ENCODE measurements at regions not wholly inside any gene's neighbourhood (a gene's known extent, or its start where the extent isn't known, plus 50 kb on each side); places are given as distances from the start of the nearest gene placed in this dataset.

DNA sequence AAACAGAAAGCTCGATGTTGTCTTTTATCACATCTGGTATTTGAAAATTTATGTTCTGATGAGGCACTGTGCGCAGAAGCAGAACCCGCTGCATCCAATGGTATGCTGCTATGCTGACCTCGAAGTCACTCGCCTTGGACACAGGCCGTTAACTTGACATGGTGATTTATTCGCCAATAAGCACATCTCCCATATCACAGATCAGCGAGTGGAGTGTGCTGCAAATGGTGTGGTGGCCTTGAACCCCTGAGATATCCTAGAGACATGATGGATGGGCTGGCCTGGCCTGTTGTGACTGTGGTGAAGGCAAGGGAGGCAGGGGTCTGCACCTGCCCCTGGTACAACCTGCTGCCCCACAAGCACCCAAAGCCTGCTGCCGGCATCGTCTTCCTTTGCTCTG lies 175.4 kb upstream of the FRG1 start:
- Mint-ChIP-seq H3K27ac (no peak overlapping the region), H3K36me3 (no peaks in the 10 kb centered on the region), H3K27me3 (no peaks in the 10 kb centered on the region), H3K9me3 (no peaks in the 10 kb centered on the region), H3K4me1 (no peaks in the 10 kb centered on the region), H3K4me3 (no peak overlapping the region)
- ATAC-seq = no peak

DNA sequence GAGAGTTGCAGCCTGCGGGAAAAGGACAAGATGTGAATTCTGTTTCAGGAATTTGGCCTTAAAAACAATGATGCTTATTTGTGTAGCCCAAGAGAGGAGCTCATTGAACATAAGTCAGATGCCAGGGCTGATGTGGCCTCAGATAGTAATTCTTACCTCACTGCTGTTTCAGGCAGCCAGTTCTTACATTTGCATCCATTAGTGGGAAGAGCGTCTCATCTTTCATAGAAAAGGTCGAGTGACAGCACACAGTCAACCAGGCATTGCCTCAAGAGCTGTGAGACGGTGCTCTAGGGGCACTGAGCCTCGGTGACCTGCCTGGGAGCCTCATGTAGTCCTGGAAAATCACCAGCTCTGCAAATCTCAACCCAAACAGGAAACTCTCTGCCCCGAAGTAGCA lies 174.9 kb upstream of the FRG1 start:
- ATAC-seq = no peak
- H3K36me3 Mint-ChIP-seq = no peaks in the 10 kb centered on the region
- H3K4me1 Mint-ChIP-seq = no peaks in the 10 kb centered on the region
- H3K4me3 Mint-ChIP-seq = no peak overlapping the region
- no peaks in the 10 kb centered on the region for H3K27me3 Mint-ChIP-seq
- no peaks in the 10 kb centered on the region for H3K9me3 Mint-ChIP-seq
- no peak overlapping the region for H3K27ac Mint-ChIP-seq

DNA sequence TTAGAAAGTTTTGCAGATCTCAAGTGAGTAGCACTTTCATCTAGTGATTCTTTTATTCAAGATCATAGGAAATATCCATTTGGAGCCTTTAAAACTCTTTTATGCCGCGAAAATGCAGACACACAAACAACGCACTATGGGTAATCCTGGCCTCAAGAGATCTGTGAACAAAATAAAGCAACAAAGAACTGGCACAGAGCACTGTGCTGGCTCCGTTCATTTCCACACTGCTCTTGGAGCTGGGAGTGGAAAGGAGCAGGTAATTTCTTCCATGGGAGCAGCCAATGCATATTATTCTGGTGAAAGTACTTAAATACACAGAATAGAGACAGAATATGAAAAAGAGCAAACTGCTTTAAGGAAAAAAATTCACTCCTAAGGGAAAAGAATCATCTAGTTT lies 172.7 kb upstream of the FRG1 start:
- H3K4me3 Mint-ChIP-seq = no peak overlapping the region
- H3K4me1 Mint-ChIP-seq = no peaks in the 10 kb centered on the region
- no peaks in the 10 kb centered on the region for H3K36me3 Mint-ChIP-seq
- no peaks in the 10 kb centered on the region for H3K9me3 Mint-ChIP-seq
- ATAC-seq = no peak
- no peaks in the 10 kb centered on the region for H3K27me3 Mint-ChIP-seq
- H3K27ac Mint-ChIP-seq = no peak overlapping the region

DNA sequence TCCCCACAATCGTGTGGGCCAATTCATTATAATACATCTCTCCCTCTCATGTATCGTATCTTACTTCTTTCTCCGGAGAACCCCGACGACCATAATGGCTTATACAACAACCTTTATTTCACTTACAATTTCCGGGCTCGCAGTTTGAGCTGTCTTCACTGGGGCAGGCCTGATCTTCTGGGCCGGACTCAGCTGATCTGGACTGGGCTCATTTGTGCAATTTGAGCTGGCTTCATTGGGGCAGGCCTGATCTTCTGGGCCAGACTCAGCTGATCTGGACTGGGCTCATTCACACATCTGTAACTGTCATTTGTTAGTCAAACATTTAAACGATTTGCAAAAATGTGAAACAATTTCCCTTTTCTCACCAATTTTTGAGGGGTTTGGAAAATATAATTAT lies 171.5 kb upstream of the FRG1 start:
- ATAC-seq = no peak
- Mint-ChIP-seq H3K9me3 (peaks cover 3% of the 10 kb centered on the region), H3K4me3 (no peak overlapping the region), H3K27ac (no peak overlapping the region), H3K27me3 (no peaks in the 10 kb centered on the region), H3K4me1 (no peaks in the 10 kb centered on the region), H3K36me3 (no peaks in the 10 kb centered on the region)

DNA sequence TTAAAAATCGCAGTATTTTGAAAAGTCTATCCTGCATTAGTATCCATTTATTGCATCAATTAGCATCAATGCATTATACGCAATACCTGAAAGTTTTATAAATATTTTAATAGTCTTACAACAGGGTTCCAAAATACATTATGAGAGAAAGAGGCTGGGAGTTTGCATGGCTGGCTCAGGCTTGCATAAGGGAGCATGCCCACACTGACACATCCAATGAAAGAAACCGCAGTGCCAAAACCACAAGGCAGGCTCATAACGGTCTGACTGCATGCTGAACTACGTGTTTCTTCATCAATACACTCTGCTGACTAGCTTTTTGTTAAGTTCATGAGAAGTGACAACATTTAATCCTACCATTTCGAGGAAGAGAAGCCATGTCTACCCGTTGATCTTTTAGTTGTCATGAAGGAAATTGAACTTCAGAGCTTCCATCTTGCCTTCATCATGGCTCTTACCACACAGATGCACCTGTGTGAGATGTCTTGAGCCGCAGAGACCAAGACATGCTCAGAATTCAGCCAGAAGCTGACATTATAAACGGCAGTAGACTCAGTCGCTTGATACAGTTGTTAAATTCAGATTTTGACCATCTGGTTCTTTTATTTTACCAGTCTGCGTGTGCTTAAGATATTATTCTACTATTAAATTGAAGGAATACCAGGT lies 168.8 kb upstream of the FRG1 start:
- H3K36me3 Mint-ChIP-seq = no peaks in the 10 kb centered on the region
- H3K4me3 Mint-ChIP-seq = no peak overlapping the region
- no peaks in the 10 kb centered on the region for H3K27me3 Mint-ChIP-seq
- no peaks in the 10 kb centered on the region for H3K4me1 Mint-ChIP-seq
- ATAC-seq = no peak
- H3K9me3 Mint-ChIP-seq = peaks cover 3% of the 10 kb centered on the region
- no peak overlapping the region for H3K27ac Mint-ChIP-seq

DNA sequence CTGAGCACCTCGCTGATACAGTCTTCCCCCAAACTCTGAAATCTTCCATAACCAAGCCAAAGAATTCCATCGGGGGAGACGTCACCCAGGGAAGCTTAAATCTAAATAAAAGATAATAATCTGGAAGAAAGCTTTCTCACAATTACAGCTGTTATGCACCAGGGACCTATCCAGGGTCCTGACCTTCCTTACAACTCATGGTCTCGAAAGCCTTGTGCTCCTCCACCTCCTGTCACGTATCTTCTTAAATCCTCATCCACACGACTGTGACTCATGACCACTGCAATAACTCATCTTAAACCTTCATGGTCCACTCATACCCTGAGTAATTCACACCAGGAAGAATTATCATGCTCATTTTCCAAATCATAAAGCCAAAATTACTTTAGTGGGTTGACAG lies 166.8 kb upstream of the FRG1 start:
- Mint-ChIP-seq H3K4me1 (no peaks in the 10 kb centered on the region), H3K36me3 (no peaks in the 10 kb centered on the region), H3K4me3 (no peak overlapping the region), H3K27me3 (no peaks in the 10 kb centered on the region), H3K27ac (no peak overlapping the region), H3K9me3 (peaks cover 3% of the 10 kb centered on the region)
- ATAC-seq = no peak

DNA sequence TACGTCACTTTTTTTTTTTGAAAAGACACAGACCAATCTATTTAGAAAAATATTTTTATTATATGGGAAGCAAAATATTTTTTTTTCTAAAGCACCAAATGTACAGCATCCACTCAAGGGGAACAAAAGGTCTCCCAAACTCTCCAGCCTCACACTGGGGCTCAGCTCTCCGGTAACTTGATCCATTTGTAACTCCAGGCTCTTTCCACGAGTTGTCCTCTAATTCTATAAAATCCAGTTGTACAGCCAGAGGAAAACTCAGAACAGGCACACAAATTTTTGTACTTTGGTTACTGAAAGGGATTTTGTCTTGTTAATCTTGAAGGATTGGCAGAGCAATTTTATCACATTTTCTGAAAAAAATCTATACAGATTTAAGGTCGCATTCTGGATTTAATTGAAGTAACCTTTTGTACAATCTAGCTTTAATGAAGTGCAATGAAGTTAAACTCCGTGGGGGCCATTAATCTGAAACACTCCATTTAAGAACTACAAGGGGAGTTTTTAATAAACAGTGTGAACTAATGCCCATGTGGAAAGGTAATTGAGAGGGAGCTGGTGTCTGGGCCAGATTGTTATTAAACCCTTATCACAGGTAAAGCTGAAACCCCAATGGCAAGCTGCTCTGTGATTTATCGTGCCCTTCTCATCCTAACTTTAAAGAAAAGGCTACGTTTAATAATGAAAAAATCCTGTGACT lies 161.2 kb upstream of the FRG1 start:
- H3K4me1 Mint-ChIP-seq = no peaks in the 10 kb centered on the region
- no peak for ATAC-seq
- no peaks in the 10 kb centered on the region for H3K36me3 Mint-ChIP-seq
- no peak overlapping the region for H3K27ac Mint-ChIP-seq
- H3K4me3 Mint-ChIP-seq = no peak overlapping the region
- H3K9me3 Mint-ChIP-seq = peaks cover 8% of the 10 kb centered on the region
- H3K27me3 Mint-ChIP-seq = no peaks in the 10 kb centered on the region

DNA sequence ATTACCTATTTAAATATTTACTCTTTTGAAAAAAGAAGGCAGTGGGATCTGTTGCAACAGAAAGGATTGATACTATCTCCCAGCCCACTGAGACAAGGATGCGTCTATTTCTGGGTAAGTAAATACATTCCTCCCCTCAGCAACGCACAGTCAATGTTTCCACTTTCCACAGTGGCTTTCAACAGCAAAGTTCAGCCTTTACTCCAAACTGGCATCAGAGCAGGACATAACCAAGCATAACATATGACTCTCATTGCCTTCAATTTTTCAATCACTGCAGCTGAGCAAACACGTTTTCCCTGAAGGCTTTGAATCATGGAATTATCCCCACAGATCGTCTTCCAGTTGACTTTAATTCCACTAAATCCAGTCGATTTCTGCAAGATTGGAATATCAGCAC lies 160.3 kb upstream of the FRG1 start:
- Mint-ChIP-seq H3K4me1 (no peaks in the 10 kb centered on the region), H3K27me3 (no peaks in the 10 kb centered on the region), H3K27ac (no peak overlapping the region), H3K9me3 (peaks cover 8% of the 10 kb centered on the region), H3K4me3 (no peak overlapping the region), H3K36me3 (no peaks in the 10 kb centered on the region)
- no peak for ATAC-seq

DNA sequence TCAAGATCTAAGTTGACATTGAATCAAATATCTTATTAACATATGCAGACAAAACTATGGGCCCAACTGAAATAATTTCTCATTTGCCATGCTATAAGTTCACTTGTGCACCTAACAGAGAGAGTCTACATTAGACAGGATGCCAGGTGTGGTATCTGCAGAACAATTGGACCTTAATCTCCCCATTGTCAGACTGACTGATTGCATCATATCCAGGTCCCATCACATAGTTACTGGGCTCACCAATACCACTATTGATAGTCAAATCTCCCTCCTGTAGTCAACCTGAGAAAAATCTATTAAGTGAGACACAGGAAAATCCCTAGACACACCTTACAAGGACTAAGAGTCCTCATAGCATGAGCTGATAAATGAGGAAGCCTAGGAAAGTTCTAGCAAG lies 156.0 kb upstream of the FRG1 start:
- no peak overlapping the region for H3K4me3 Mint-ChIP-seq
- H3K27me3 Mint-ChIP-seq = no peaks in the 10 kb centered on the region

DNA sequence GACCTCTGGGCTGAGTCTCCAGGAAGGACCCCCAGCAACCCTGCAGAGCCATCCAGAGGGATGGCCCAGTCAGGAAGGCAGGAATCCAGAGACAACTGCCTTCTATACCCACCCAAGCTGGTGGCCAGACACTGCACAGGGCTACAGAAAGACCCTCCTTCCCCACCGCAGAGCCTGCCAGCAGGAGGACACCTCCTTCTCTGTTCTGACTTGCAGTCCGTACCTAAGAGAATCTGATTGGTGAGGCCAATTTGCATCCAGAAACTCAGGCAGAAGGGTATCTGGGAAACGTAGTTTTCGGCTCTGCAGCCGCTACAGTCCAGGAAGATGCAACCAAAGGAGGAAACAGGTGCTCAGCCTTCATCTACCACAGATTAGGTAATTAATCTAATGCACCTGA lies 155.4 kb upstream of the FRG1 start:
- H3K4me1 Mint-ChIP-seq = no peaks in the 10 kb centered on the region

More for the DNA sequence above, 156.0 kb upstream of the FRG1 start:
- Mint-ChIP-seq H3K9me3 (peaks cover 13% of the 10 kb centered on the region), H3K36me3 (no peaks in the 10 kb centered on the region), H3K27ac (no peak overlapping the region), H3K4me1 (no peaks in the 10 kb centered on the region)
- ATAC-seq = no peak

DNA sequence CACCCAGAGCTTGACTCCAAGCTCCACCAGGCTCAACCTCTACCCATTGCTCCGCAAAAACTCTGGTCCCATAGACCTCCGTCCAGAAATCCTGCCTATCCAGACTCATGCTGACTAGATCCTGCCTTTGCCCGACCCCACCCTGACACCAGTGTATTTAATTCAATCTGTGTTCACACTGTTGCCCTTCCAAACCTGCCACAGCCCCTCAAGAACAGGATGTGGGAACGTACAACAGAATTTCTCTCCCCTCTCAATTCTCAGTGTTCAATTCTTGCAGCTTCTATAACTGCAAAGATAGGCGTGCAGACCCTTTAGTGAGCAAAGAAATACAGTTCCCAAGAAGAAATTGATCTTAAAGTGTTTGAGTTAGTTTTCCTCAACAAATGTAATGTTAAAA lies 154.2 kb upstream of the FRG1 start:
- H3K27ac Mint-ChIP-seq = no peak overlapping the region
- no peaks in the 10 kb centered on the region for H3K36me3 Mint-ChIP-seq
- no peaks in the 10 kb centered on the region for H3K27me3 Mint-ChIP-seq
- no peak for ATAC-seq
- peaks cover 13% of the 10 kb centered on the region for H3K9me3 Mint-ChIP-seq
- no peak overlapping the region for H3K4me3 Mint-ChIP-seq
- H3K4me1 Mint-ChIP-seq = no peaks in the 10 kb centered on the region

More for the DNA sequence above, 155.4 kb upstream of the FRG1 start:
- no peaks in the 10 kb centered on the region for H3K36me3 Mint-ChIP-seq
- no peaks in the 10 kb centered on the region for H3K27me3 Mint-ChIP-seq
- ATAC-seq = no peak
- peaks cover 13% of the 10 kb centered on the region for H3K9me3 Mint-ChIP-seq
- no peak overlapping the region for H3K4me3 Mint-ChIP-seq
- H3K27ac Mint-ChIP-seq = no peak overlapping the region

DNA sequence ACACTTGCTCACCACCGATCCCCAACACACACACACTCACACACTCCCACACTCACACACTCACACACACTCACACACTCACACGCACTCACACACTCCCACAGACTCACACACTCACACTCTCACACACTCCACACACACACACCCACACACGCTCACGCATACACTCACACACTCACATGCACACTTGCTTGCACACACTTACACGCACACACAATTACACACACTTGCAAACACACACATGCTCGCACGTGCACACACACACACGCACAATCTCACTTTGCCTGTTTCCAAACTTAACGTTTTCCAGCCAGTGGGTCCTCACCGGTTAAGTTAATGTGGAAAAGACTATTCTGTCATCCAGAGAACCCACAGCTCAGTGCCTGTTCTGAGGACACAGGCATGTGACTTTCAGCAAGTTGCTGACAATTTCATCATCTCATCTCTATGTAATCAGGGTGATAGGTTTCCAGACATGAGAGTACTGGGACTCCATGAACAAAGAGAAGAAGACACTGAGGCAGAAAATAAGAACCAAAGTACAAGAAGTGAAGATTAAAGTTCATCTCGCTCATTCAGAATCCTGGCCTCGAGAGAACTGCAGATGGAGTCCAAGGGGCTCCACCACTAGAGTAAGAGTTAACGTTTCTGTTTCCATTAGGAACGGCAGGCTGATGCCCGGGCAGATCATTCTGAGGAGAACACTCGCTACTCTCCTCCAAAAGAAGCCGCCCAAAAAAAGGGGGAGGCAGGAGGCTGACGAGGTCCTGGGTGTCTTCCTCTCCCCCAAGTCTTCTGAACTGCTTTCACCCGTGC lies 153.2 kb upstream of the FRG1 start:
- no peak overlapping the region for H3K27ac Mint-ChIP-seq
- H3K27me3 Mint-ChIP-seq = no peaks in the 10 kb centered on the region
- ATAC-seq = no peak
- no peaks in the 10 kb centered on the region for H3K36me3 Mint-ChIP-seq
- peaks cover 6% of the 10 kb centered on the region for H3K9me3 Mint-ChIP-seq
- no peak overlapping the region for H3K4me3 Mint-ChIP-seq
- no peaks in the 10 kb centered on the region for H3K4me1 Mint-ChIP-seq

DNA sequence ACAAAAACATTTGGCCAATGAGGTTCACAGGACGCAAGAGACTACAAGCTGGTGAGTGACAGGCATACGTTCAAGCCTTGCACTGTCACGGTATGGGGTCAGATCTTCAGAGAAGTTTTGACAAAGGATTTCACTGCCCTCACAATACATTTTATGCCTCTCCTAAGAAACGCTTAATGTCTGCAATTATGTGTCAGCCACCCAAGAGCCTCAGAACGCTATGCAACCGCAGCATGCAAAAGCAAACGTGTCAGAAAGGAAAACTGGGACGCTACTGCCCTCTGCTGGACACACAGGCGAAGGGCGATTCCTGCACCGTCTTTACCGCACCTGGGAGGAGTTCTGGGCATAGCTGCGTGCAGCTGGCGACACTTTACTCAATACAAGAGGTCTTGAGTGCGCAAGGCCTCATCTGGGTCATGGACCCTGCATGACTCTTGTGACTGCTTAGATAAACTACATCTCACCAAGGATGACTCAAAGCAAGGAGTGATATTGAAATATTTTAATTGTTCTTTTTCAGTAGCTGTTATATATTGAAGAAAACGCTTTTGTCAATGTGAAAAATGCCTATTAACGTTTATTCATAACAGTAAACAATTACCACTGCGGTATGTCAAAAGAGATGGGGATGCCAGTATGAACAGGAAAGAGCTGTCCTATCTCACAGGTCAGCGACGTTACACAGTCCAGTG lies 147.6 kb upstream of the FRG1 start:
- no peak overlapping the region for H3K4me3 Mint-ChIP-seq
- peak; percentile 41 for ATAC-seq
- no peaks in the 10 kb centered on the region for H3K9me3 Mint-ChIP-seq
- H3K36me3 Mint-ChIP-seq = no peaks in the 10 kb centered on the region
- H3K27ac Mint-ChIP-seq = no peak overlapping the region
- H3K27me3 Mint-ChIP-seq = no peaks in the 10 kb centered on the region
- H3K4me1 Mint-ChIP-seq = no peaks in the 10 kb centered on the region

DNA sequence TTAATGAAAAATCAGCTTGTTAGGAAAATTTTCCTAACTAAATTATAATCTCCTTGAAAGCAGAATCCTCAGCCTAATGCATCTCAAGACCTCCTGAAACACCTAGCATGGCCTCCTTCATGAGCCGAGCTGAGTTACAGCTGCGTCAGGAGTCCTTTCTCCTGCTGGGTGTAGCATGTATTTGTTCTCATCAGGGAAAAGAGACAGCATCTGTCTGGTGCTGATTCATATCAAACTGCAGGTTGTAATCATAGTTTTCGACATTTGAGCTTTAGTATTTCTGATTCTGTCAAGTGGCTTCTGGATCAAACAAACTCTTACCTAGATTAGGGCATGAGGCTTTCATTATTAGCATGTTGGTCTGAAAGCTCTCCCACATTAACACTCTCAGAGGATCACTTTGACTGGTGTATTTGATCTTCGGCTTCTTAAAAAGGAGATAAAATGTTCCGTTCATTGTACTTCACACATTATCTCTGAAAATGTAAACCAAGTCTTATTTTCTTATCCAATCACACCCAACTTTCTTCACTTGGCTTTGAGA lies 140.1 kb upstream of the FRG1 start:
- Mint-ChIP-seq H3K36me3 (no peaks in the 10 kb centered on the region), H3K4me1 (no peaks in the 10 kb centered on the region), H3K4me3 (no peak overlapping the region), H3K27me3 (no peaks in the 10 kb centered on the region), H3K27ac (no peak overlapping the region), H3K9me3 (no peaks in the 10 kb centered on the region)
- ATAC-seq = no peak

DNA sequence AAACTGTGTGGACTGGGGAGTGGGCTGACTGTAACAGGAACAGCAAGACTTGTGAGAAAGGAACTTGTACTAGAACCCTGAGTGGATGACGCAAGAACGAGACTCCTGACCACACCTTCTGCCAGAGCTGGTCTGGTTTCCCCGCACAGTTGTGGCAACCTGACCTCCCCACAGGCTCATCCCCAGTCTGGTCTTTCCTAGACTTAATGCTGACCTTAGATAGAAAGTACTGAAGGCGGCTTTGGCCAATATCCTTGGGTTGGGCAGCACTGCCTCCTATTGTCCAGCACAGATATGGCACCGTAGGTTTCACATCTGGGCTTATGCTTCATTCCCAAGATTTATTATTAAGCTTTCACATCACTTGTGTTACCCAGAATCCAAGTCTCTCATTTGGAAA lies 137.8 kb upstream of the FRG1 start:
- Mint-ChIP-seq H3K27me3 (no peaks in the 10 kb centered on the region), H3K36me3 (no peaks in the 10 kb centered on the region), H3K9me3 (peaks cover 3% of the 10 kb centered on the region), H3K27ac (no peak overlapping the region), H3K4me3 (no peak overlapping the region), H3K4me1 (no peaks in the 10 kb centered on the region)
- no peak for ATAC-seq
